ENCODE measurements at regions not wholly inside any gene's neighbourhood (a gene's known extent, or its start where the extent isn't known, plus 50 kb on each side); places are given as distances from the start of the nearest gene placed in this dataset.

- H3K27ac ChIP-seq (ENCODE audit: low read depth in 1 of 2, low read length in 2 of 2) = no peak overlapping the region
- H3K36me3 ChIP-seq (replicated peaks in 1 of 2; ENCODE audit: control insufficient read depth in 1 of 2, insufficient read depth in 2 of 2, low read length in 2 of 2) = no peaks in the 10 kb centered on the region
- no peak overlapping the region for H3K9ac ChIP-seq (ENCODE audit: insufficient read depth, low read length, poor library complexity, severe bottlenecking)
- no CpG with 5 or more reads among the region's 1 CpG for WGBS (ENCODE audit: insufficient coverage)
- TF ChIP-seq, protein P1, sequence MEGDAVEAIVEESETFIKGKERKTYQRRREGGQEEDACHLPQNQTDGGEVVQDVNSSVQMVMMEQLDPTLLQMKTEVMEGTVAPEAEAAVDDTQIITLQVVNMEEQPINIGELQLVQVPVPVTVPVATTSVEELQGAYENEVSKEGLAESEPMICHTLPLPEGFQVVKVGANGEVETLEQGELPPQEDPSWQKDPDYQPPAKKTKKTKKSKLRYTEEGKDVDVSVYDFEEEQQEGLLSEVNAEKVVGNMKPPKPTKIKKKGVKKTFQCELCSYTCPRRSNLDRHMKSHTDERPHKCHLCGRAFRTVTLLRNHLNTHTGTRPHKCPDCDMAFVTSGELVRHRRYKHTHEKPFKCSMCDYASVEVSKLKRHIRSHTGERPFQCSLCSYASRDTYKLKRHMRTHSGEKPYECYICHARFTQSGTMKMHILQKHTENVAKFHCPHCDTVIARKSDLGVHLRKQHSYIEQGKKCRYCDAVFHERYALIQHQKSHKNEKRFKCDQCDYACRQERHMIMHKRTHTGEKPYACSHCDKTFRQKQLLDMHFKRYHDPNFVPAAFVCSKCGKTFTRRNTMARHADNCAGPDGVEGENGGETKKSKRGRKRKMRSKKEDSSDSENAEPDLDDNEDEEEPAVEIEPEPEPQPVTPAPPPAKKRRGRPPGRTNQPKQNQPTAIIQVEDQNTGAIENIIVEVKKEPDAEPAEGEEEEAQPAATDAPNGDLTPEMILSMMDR (IDR thresholded peaks at IDR 0.05) = no peak
- H3K36me3 Mint-ChIP-seq = no peaks in the 10 kb centered on the region
- H3K9me3 ChIP-seq (replicated peaks in 1 of 2; ENCODE audit: control insufficient read depth in 1 of 2, insufficient read depth in 1 of 2, low read length in 2 of 2) = no peaks in the 10 kb centered on the region
- DNase-seq = no peak
- H3K27me3 ChIP-seq (ENCODE audit: control insufficient read depth in 2 of 2, insufficient read depth in 2 of 2, low read length in 2 of 2) = no peaks in the 10 kb centered on the region
- H3K9me3 Mint-ChIP-seq = peaks cover 0 to 4% (median 0%) of the 10 kb centered on the region in 7 donors
- H3K4me3 ChIP-seq (replicated peaks in 1 of 3; ENCODE audit: low read depth in 2 of 3, low read length in 3 of 3) = no peak overlapping the region
- H3K4me1 Mint-ChIP-seq = no peaks in the 10 kb centered on the region
- H3K79me2 ChIP-seq (ENCODE audit: insufficient read depth, low read length) = no peaks in the 10 kb centered on the region
- H3K4me3 Mint-ChIP-seq = no peak overlapping the region
- intact Hi-C loops (cut with micrococcal nuclease) = no loop called here
- H3K27me3 Mint-ChIP-seq (ENCODE audit: low read depth in 3 of 3) = peaks cover 0 to 3% (median 2%) of the 10 kb centered on the region in 3 donors
- no peak overlapping the region for H2AFZ ChIP-seq (ENCODE audit: insufficient read depth, low read depth, low read length, poor library complexity, severe bottlenecking)
- H4K20me1 ChIP-seq (ENCODE audit: insufficient read depth, low read length) = no peaks in the 10 kb centered on the region
- H3K4me1 ChIP-seq (ENCODE audit: control insufficient read depth in 1 of 2, insufficient read depth in 2 of 2, low read length in 2 of 2) = no peaks in the 10 kb centered on the region
- no peak overlapping the region for H3K27ac Mint-ChIP-seq
- H3K4me2 ChIP-seq (replicated peaks; ENCODE audit: extremely low read depth, low read length, poor library complexity, severe bottlenecking) = no peak overlapping the region
Measured at GRCh38 chr14:53884601-53885000, 72.0 kb downstream of the BMP4 start.

GRCh38 chr14:53883739-53884138, 72.9 kb downstream of the BMP4 start:
- no peak for DNase-seq
- no peaks in the 10 kb centered on the region for H3K27me3 ChIP-seq (ENCODE audit: control insufficient read depth in 2 of 2, insufficient read depth in 2 of 2, low read length in 2 of 2)
- H3K4me2 ChIP-seq (replicated peaks; ENCODE audit: extremely low read depth, low read length, poor library complexity, severe bottlenecking) = no peak overlapping the region
- Mint-ChIP-seq H3K27me3 (ENCODE audit: low read depth in 3 of 3) (peaks cover 0 to 5% (median 4%) of the 10 kb centered on the region in 3 donors), H3K4me3 (no peak overlapping the region), H3K9me3 (peaks cover 0 to 4% (median 0%) of the 10 kb centered on the region in 7 donors), H3K36me3 (no peaks in the 10 kb centered on the region), H3K4me1 (no peaks in the 10 kb centered on the region), H3K27ac (no peak overlapping the region)
- no CpG with 5 or more reads among the region's 4 CpGs for WGBS (ENCODE audit: insufficient coverage)
- H3K79me2 ChIP-seq (ENCODE audit: insufficient read depth, low read length) = no peaks in the 10 kb centered on the region
- no peak overlapping the region for H3K9ac ChIP-seq (ENCODE audit: insufficient read depth, low read length, poor library complexity, severe bottlenecking)
- H3K9me3 ChIP-seq (replicated peaks in 1 of 2; ENCODE audit: control insufficient read depth in 1 of 2, insufficient read depth in 1 of 2, low read length in 2 of 2) = no peaks in the 10 kb centered on the region
- H3K4me1 ChIP-seq (ENCODE audit: control insufficient read depth in 1 of 2, insufficient read depth in 2 of 2, low read length in 2 of 2) = no peaks in the 10 kb centered on the region
- no peaks in the 10 kb centered on the region for H4K20me1 ChIP-seq (ENCODE audit: insufficient read depth, low read length)
- intact Hi-C loops (cut with micrococcal nuclease) = no loop called here
- H3K27ac ChIP-seq (ENCODE audit: low read depth in 1 of 2, low read length in 2 of 2) = no peak overlapping the region
- no peak overlapping the region for H2AFZ ChIP-seq (ENCODE audit: insufficient read depth, low read depth, low read length, poor library complexity, severe bottlenecking)
- no peak overlapping the region for H3K4me3 ChIP-seq (replicated peaks in 1 of 3; ENCODE audit: low read depth in 2 of 3, low read length in 3 of 3)
- H3K36me3 ChIP-seq (replicated peaks in 1 of 2; ENCODE audit: control insufficient read depth in 1 of 2, insufficient read depth in 2 of 2, low read length in 2 of 2) = no peaks in the 10 kb centered on the region
- TF ChIP-seq, protein P1 (IDR thresholded peaks at IDR 0.05) = no peak

Measured in CD14-positive monocyte (primary cell).